ENCODE measurements at regions not wholly inside any gene's neighbourhood (a gene's known extent, or its start where the extent isn't known, plus 50 kb on each side); places are given as distances from the start of the nearest gene placed in this dataset.
"Not testable (repeated sequence)": the region's sequence is repeated elsewhere in the genome, so short reads cannot be mapped to it uniquely, and the experiment has no call there.

DNA sequence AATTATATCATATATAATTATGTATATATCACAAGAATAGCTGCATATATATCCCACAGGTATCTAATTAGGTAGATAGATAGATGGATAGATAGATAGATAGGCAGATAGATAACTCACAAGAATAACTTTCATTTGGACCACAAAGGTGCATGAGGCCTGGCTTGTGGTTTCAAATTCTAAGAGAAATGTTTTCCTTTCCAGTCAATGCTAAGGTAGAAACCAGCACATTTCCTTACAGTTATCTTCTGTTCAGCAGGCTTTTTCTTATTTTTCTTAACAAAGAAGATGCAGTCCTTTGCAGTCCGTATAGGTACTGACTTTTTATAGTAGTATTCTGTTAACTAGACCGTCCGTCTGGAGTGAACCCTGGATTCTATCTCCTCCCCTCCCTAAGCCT lies 152.9 kb upstream of the ANKFN1 start:
- DNase-seq (ENCODE audit: low spot score) (no peak), FAIRE-seq (no peak)

DNA sequence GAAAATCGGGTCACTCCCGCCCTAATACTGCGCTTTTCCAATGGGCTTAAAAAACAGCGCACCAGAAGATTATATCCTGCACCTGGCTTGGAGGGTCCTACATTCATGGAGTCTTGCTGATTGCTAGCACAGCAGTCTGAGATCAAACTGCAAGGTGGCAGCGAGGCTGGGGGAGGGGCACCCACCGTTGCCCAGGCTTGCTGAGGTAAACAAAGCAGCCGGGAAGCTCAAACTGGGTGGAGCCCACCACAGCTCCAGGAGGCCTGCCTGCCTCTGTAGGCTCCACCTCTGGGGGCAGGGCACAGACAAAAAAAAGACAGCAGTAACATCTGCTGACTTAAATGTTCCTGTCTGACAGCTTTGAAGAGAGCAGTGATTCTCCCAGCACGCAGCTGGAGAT lies 150.6 kb upstream of the ANKFN1 start:
- DNase-seq (ENCODE audit: low spot score); FAIRE-seq: not testable (repeated sequence)

DNA sequence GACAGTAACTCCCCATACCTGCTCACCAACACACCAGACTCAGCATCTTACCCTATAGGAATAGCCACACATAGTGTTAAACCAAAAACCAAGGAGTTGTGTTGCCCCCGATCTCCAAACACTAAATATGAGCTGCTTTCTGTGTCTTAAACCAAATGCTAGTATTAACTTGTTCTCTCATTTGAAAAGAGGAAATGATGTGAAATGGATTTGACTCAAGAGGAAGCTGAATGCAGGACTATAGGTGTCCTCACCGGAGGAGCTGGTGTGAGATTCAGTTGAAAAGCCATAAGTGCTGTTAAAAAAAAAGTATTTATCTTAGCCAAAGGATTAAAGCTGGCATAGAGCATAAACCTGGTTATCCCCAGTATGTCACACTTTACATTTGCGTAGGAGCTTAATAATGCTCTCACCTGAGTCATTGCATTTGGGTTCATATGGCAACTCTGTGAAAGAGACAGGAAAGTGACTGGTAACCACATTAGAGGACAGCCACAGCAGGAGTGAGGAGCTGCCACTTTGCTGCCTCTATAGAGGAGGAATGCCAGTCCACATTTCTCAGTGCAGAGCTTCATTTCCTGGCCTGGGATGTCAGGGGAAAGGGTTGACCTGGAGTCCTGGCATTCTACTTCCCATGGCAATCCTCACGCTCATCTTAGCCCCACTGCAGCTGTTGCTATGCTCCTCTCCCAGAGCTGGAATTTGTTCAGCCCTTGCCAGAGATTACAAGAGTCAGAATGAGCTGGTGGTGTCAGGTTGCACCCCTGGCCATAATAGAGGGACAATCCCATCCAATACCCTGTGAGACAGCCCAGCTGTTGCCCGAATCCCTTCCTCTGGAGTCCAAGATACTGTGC lies 143.3 kb upstream of the ANKFN1 start:
- FAIRE-seq: no peak
- DNase-seq (ENCODE audit: low spot score): no peak

DNA sequence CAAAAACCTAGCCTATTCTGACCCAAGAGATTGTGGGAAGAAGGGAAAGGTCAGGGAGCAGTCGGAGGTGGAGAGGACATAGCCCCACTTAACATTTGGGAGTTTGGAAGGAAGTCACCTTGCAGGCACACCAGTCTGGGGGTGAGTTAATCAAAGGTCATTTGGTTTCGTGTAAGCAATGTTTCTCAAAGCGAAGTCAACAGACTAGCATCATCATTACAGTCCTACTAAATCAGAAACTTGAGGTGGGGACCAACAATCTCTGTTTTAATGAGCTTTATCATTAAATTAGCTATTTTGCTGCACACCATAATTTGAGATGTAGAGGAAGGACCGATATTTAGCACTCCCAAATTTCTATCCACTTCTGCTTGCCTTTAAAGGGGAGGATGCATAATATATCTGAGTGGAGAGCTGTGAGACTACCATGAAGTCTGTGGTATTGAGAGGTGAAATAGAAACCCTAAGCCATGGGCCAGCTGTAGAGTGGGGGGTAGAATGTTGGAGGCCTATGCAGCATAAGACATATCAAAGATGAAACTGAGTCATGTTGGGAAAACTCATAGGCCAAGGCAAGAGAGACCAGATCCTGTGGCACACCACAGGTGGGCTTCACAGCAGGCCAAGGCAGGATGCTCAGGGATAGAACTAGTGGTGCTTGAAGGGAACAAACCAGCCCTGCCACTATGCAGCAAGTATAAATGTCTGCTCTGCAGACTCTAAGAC lies 141.7 kb upstream of the ANKFN1 start:
- FAIRE-seq (no peak), DNase-seq (ENCODE audit: low spot score) (no peak)

DNA sequence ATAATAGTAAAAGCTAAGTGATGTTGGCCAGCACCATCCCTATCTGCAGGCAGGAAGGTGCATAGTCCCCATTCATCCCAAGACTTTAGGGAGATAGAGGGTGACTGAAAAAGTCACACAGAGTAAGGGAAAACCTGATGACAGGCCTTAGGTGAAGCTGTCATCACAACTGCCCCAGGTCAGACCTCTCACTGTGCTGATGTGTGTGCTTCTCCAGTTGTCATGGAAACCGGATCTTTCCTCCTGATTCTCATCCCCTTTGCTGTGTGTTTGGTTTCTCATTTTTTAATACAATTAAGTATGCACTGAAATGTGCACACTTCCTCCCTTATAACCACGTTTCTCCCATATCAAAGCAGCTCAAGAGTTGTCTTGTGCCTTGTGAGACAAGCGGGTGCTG lies 135.1 kb upstream of the ANKFN1 start:
- FAIRE-seq (no peak), DNase-seq (ENCODE audit: low spot score) (no peak)

DNA sequence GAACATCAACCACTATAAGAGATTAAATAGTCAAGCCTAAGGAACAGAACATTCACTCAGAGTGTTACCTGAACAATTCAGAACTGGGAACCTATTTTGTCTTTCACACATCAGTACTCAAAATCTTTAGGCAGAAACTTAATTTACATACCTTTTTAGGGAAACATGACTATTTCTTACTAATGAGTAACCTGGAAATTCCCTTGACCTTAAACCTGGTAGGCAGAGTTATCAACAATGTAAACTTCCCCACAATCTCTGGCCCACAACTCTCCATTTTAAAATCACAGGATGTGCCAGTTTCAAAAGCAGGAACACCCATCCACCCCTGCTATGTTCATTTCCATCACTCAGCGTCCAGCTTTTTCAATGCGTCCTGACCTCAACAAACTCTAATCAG lies 132.9 kb upstream of the ANKFN1 start:
- FAIRE-seq: no peak

DNA sequence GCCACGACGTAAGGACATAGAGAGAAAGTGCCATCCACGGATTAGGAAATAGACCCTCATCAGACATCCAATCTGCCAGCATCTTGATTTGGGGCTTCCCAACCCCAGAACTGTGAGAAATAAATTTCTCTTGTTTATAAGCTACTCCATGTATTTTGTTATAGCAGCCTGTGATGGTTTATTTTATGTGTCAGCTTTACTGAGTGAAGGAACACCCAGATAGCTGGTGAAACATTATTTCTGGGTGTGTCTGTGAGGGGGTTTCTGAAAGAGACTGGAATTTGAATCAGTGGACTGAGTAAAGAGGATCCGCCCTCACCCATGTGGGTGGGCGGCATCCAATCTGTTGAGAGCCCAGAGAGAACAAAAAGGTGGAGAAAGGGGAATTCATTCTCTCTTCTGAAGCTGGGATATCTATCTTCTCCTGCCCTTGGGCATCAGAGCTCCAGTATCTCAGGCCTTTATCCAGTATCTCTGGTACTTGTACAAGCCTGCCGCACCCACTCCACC lies 131.5 kb upstream of the ANKFN1 start:
- no peak for DNase-seq (ENCODE audit: low spot score)
- no peak for FAIRE-seq

More for the DNA sequence above, 132.9 kb upstream of the ANKFN1 start:
- DNase-seq (ENCODE audit: low spot score): no peak

DNA sequence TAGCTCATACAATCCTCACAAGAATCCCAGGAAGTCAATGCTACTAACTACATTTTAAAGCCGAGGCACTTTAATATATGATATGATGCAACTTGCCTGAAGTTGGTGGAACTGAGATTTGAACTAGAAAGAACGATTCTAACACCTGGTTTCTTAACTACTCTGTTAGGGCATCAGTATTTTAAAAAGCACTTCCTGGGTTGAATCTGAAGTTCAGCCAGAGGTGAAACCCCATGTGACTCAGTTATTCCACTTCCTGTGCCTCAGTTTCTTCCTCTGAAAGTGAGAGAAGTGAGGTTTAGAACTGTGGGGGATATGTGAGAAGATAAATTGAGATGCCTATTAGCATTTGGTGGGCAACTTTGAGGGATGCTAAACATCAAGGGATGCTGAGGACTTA lies 129.4 kb upstream of the ANKFN1 start:
- no peak for DNase-seq (ENCODE audit: low spot score)
- no peak for FAIRE-seq

DNA sequence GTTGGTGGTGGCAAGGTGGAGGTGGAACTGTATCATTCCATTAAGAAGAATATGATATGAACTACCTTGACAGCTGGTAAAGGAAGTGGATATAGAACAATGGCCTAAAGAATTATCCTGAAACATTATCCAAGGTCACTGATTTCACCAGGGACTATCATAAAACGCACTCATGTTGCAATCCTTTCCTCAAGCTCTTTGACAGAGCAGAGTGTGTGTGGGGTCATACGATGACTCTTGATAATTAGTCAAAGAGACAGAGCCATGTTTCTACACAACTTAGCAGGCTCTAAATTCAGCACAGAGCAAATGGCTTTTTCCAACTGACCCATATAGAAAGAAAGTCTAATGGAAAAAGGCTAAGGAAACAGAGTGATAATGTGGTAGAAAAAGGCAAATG lies 126.4 kb upstream of the ANKFN1 start:
- DNase-seq (ENCODE audit: low spot score) (no peak), FAIRE-seq (no peak)

DNA sequence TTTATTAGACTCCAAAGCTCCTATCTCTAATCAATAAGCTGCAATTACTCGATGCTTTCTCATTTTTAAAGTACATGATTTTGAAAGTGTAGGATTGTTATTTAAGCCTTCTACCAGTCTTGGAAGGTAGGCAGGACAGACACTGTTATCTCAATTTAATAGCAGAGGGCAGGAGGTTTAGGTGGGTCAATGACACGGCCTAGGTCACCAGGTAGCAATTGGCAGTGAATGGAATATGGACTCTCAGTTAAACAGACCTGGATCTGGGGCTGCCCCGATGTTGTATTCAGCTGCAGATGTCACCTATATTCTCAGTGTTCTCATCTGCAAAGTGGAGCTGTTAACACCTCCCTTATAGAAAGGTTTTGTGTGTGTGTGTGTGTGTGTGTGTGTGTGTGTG lies 124.4 kb upstream of the ANKFN1 start:
- FAIRE-seq: no peak
- no peak for DNase-seq (ENCODE audit: low spot score)

DNA sequence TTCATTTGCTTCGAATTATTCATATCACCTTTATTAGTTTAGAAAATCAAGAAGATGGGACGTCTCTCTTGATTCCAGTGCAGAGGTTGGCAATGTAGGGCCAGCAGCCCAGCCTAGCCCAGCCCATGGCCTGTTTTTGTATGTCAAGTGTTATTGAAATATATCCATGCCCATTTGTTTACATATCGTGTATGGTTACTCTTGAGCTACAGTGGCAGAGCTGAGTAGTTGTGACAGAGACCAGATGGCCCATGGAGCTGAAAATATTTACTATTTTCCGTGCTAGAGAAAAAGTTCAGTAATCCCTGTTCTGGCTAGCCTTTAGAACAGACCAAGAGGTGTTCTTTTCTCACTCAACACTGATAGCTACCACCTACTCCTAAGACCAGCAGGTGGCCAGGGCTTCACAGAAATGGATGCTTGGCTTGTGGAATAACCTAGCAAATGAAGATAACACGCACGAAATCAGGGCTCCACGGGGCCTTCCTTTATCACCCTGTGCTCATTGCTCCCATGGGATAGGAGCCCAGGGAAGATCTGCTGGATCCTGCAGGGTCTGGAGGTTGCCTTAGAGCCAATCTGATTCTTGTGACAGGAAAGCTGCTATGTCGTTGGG lies 123.2 kb upstream of the ANKFN1 start:
- DNase-seq (ENCODE audit: low spot score) (no peak), FAIRE-seq (no peak)

DNA sequence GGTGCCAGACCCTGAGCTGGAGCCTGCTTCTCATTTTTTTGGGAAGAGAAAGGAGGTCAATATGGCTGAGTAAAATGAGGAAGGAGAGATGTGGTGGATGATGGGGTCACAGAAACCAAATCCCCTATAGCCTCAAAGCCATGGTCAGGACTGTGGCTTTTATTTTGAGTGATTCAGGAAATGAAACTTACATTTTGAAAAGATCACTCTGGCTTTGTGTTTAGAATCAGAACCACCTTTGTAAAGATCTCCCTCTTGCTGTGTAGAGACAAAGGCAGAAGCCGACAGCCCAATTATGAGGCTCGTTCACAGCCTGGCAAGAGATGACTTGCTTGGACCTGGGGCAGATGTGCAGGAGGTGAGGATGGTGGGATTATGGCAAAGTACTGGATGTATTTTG lies 121.6 kb upstream of the ANKFN1 start:
- no peak for FAIRE-seq
- no peak for DNase-seq (ENCODE audit: low spot score)

DNA sequence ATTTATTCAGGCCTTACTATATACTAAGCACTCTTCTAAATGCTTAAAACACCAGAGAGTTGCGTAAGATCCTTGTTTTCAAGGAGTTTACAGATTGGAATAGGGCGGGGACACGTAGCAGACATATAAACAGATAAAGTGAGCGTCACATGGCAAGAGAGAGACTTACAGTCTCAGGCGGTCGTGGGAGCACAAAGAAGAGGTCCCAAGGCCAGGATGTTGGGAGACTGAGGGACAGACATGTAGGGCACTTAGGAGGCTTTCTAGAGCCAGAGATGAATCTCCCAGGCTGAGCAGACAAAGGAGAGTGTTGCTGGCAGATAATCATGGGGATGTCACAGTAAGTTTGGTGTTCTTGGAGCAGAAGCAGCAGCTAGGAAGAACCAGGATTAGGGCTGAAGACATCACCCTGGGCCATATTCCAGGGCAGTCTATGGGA lies 119.1 kb upstream of the ANKFN1 start:
- FAIRE-seq: no peak
- DNase-seq (ENCODE audit: low spot score): no peak

DNA sequence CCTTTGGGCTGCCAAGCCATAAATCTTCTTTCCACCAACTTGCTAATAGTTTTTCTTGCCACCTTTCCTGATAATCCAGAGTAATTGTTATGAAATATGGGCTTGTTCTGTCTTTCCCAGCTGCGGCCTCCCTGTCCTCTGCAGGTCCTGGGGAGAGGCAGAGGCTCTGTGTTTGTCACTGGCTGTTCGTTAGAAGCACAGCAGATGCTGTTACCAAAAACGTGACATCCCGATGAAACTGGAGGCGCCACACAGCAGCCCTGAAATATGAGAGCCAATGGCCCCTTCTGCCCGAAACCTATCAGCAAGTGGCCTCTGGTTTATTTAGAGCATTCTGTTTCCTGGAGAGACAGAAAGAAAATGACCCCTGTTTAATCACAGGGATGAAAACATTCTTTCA lies 115.1 kb upstream of the ANKFN1 start:
- DNase-seq (ENCODE audit: low spot score) (no peak), FAIRE-seq (no peak)

DNA sequence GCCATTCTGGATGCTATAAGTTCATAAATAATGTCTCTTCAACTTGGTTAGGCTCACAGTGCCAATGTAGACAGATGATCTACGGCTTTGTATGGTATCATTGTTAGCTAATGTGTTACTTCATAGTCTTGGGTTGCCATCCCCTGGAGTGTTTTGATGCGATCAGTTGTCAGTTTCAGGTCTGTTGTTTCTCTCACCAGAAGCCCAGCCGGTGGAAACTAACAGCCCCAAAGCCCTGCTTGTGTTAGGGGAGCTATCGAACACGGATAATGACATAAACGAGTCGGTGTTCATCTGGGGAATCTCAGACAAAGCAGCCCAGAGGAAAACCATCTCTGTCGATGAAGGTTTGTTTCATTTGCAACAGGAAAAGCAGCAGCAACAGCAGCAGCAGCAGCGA lies 107.4 kb upstream of the ANKFN1 start:
- no peak for DNase-seq (ENCODE audit: low spot score)
- FAIRE-seq: no peak

DNA sequence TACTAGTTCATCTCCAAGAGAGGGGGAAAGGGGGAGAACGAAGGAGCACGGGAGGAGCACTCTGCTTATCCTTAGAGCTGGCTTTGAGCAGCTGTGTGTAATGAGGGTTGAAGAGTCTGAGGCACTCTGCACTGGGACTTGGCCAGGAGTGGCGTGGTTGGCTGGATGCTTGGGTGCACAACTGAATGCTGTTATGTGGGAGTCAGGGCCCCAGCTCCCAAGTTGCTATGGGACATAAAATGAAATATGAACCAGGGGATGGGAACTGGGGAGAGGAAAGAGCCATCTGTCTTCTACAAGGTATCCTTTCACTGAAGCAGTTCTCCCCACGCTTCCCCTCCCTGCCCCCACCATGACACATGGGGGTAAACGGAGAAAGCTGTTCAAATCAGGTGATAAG lies 105.9 kb upstream of the ANKFN1 start:
- DNase-seq (ENCODE audit: low spot score): no peak
- no peak for FAIRE-seq

DNA sequence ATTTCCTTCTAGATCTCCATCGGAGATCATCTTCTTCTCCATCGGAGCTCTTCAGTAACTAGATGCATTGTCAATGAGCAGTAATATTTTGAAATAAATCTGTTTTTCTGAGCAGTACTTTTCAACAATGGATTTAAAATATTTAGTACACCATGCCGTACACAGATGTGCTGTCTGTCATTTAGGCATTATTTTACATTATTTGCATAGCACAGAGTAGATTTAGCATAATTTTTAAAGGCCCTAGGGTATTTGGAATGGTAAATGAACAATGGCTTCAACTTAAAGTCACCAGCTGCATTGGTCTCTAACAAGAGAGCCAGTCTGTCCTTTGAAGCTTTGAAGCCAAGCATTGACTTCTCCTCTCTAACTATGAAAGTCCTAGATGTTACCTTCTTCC lies 95.4 kb upstream of the ANKFN1 start:
- no peak for FAIRE-seq
- DNase-seq (ENCODE audit: low spot score): no peak

DNA sequence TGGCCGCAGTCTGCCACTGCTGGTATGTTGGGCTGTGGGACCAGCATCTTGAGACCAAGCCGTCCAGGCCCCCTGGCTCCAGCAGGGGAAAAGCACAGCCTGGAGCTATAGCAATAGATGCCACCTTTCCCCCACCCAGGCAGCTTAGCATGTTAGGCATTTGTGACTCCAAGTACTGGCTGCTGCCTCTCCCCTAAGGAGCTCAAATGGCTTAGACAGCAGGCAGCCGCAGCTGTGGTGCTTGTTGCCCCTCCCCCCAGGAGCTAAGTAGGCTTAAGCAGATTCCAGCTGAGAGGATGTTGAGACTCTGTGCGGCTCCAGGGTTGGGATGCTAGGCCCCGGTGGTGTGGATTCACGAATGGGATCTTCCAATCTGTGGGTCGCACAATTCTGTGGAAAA lies 88.8 kb upstream of the ANKFN1 start:
- DNase-seq (ENCODE audit: low spot score): no peak
- no peak for FAIRE-seq

DNA sequence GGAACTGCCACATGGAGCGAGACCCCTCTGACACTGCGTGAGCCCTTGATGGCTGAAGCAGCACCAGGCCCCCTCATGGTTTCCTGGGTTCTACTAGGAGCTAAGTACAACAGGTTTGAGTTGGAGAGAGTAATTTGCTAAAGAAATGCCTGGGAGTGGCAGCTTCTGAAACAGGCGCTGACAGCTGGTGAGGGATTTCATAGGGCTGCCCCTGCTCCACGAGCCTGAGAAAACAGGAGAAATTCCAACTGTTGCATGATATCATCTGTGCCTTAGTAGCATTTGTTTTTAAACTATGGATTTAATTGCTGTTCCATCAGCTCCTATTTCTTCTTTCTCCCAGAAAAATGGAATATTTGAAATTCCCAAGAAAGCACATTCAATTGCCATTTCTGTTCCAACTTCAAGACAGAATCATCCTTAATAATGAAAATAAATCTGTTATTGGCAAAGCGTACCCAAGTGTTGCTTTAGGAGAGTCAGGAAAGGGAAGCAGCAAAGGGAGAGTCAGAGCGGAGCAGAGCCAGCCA lies 78.8 kb upstream of the ANKFN1 start:
- FAIRE-seq: no peak
- DNase-seq (ENCODE audit: low spot score): no peak

DNA sequence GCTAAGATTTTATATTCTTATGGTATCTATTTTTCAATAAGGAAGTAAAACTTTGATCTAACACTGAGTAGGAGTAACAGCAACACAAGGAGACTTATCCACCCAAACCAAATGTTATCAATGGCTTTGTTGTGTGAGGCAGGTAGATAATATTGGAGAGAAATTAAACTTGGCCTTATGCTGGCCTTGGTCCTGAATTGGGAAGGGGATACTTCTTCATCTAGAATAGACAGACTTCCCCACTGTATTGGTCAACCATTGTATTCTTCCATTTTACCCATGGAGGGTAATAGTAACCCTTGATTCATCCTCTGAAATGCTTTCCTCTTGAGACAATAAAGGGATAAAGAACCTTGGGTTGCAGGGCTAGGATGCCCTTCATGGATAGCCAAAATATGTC lies 76.3 kb upstream of the ANKFN1 start:
- FAIRE-seq: no peak
- DNase-seq (ENCODE audit: low spot score): no peak

DNA sequence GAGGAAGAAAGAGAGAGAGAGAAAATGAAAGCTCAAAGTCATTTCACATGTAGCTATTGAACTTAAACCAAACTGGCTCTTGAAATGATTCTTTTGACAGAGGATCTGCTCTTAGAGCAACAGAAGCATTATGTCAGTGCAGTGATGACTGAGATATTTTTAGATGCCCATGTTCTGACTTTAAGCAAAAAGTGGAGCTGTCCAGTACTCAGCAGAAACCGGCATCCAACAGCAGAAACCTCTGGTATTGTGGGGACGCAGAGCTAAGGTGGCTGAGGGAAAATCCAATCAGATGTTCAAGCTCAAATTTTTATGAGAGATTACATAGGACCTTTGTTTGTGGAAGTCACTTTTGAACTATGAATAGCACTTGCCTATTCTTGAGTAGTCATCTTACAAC lies 69.8 kb upstream of the ANKFN1 start:
- DNase-seq (ENCODE audit: low spot score) (no peak), FAIRE-seq (no peak)
